ENCODE measurements at regions not wholly inside any gene's neighbourhood (a gene's known extent, or its start where the extent isn't known, plus 50 kb on each side); places are given as distances from the start of the nearest gene placed in this dataset.

DNA sequence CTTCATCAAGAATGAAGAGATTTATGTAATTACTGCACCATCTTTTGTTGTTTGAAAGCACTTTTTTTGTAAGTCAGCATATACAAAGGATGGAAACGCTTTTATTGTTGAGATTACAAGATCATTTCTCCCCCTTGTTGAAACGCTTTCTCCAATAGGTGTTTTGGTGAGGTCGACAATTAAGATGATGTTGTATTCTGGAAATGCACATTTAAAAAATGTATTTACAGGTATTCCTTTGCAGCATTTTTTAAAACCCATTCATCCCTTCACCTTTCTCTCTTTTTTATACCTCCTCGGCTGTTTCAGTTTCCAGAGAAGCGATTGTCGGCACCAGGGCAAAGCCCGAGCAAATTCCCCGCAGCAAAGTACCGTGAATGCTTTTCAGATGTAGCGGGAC, 499.9 kb downstream of the VRK1 start:
- TF ChIP-seq POLR2A (IDR thresholded peaks at IDR 0.05) (no peak), POLR2AphosphoS5 (IDR thresholded peaks at IDR 0.05) (no peak)
- TF ChIP-seq, protein P1, sequence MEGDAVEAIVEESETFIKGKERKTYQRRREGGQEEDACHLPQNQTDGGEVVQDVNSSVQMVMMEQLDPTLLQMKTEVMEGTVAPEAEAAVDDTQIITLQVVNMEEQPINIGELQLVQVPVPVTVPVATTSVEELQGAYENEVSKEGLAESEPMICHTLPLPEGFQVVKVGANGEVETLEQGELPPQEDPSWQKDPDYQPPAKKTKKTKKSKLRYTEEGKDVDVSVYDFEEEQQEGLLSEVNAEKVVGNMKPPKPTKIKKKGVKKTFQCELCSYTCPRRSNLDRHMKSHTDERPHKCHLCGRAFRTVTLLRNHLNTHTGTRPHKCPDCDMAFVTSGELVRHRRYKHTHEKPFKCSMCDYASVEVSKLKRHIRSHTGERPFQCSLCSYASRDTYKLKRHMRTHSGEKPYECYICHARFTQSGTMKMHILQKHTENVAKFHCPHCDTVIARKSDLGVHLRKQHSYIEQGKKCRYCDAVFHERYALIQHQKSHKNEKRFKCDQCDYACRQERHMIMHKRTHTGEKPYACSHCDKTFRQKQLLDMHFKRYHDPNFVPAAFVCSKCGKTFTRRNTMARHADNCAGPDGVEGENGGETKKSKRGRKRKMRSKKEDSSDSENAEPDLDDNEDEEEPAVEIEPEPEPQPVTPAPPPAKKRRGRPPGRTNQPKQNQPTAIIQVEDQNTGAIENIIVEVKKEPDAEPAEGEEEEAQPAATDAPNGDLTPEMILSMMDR (IDR thresholded peaks at IDR 0.05), result no peak
- Histone ChIP-seq H3K4me3 (no peak overlapping the region), H3K27me3 (peaks cover 0 to 32% of the 10 kb centered on the region in 2 donors), H3K36me3 (no peaks in the 10 kb centered on the region), H3K9me3 (no peaks in the 10 kb centered on the region), H3K27ac (no peak overlapping the region), H3K4me1 (no peaks in the 10 kb centered on the region)
- intact Hi-C loops (cut with DNase I; ENCODE audit: low total_unique reads), result no loop called here
- no peak for DNase-seq (ENCODE audit: low spot score in 2 of 2)

DNA sequence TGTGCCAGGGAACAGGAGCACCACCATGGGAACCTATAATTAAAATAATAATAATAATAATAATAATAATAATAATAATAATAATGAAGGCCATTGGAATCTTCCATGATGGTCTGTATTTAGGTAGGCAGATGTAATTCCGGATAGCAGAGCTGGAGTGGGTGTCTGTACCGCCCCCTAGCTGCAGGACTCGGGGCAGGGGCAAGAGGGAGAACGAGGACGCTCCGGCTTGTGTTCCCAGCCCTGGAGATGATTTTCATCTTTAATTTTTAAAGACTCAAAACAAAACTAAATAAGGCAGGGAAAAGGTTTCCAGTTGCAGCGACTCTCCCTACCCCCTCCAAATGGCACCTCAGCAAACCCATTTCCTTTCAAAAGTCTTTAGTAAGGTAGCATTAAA, 501.1 kb downstream of the VRK1 start:
- peaks cover 0 to 32% of the 10 kb centered on the region in 2 donors for H3K27me3 ChIP-seq
- H3K4me1 ChIP-seq, result no peaks in the 10 kb centered on the region
- no peaks in the 10 kb centered on the region for H3K36me3 ChIP-seq
- H3K27ac ChIP-seq, result no peak overlapping the region
- intact Hi-C loops (cut with DNase I; ENCODE audit: low total_unique reads), result no loop called here
- DNase-seq (ENCODE audit: low spot score in 2 of 2), result no peak
- H3K4me3 ChIP-seq, result no peak overlapping the region
- TF ChIP-seq, protein P1 (IDR thresholded peaks at IDR 0.05), result no peak
- TF ChIP-seq POLR2A (IDR thresholded peaks at IDR 0.05), result no peak
- no peak for TF ChIP-seq POLR2AphosphoS5 (IDR thresholded peaks at IDR 0.05)
- H3K9me3 ChIP-seq, result no peaks in the 10 kb centered on the region

DNA sequence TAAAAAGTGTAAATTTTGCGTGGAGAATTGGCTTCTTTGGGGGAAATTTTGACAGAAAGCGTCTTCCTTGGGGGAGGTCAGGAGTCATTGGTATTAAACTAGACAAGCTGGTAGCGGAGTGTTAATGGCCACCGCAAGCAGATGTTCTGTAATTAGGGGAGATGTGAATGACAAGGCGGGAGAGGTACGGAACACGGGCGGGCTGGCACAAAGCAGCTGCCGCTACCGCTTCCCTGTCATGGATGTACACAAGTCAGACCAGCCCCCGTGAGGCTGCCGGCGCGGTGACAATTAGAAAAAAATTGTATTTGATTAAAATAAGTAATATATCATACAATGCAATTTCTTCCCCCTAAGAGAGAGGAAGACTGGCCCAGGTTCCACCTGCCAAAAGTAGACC, 501.6 kb downstream of the VRK1 start:
- no peak for DNase-seq (ENCODE audit: low spot score in 2 of 2)
- no peaks in the 10 kb centered on the region for H3K9me3 ChIP-seq
- intact Hi-C loops (cut with DNase I; ENCODE audit: low total_unique reads), result no loop called here
- H3K27me3 ChIP-seq, result peaks cover 0 to 32% of the 10 kb centered on the region in 2 donors
- no peaks in the 10 kb centered on the region for H3K4me1 ChIP-seq
- no peak overlapping the region for H3K27ac ChIP-seq
- H3K4me3 ChIP-seq, result no peak overlapping the region
- TF ChIP-seq, protein P1 (IDR thresholded peaks at IDR 0.05), result no peak
- no peak for TF ChIP-seq POLR2AphosphoS5 (IDR thresholded peaks at IDR 0.05)
- TF ChIP-seq POLR2A (IDR thresholded peaks at IDR 0.05), result no peak
- H3K36me3 ChIP-seq, result no peaks in the 10 kb centered on the region

DNA sequence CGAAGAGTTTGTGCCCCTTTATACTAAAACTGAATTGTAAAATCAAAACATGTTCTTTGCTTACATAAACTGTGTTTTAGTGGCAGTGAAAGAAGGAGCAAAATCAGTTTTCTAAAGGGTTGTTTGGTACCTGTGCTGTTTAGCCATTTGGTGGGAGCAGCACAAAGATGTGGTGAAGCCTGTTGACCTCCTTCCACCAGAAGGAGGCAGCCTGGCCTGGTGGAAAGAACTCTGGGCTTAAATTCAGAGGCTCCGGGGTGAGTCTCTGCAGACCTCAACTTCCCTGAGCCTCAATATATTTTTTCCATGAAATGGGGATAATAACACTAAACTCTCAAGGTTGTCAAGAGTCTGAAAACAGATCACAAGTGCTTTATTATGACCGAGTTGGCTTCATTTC, 502.5 kb downstream of the VRK1 start:
- intact Hi-C loops (cut with DNase I; ENCODE audit: low total_unique reads), result no loop called here
- Histone ChIP-seq H3K9me3 (no peaks in the 10 kb centered on the region), H3K27ac (no peak overlapping the region), H3K4me3 (no peak overlapping the region), H3K4me1 (no peaks in the 10 kb centered on the region), H3K27me3 (peaks cover 0 to 32% of the 10 kb centered on the region in 2 donors), H3K36me3 (no peaks in the 10 kb centered on the region)
- no peak for DNase-seq (ENCODE audit: low spot score in 2 of 2)
- no peak for TF ChIP-seq POLR2A (IDR thresholded peaks at IDR 0.05)
- TF ChIP-seq, protein P1 (IDR thresholded peaks at IDR 0.05), result no peak
- no peak for TF ChIP-seq POLR2AphosphoS5 (IDR thresholded peaks at IDR 0.05)

DNA sequence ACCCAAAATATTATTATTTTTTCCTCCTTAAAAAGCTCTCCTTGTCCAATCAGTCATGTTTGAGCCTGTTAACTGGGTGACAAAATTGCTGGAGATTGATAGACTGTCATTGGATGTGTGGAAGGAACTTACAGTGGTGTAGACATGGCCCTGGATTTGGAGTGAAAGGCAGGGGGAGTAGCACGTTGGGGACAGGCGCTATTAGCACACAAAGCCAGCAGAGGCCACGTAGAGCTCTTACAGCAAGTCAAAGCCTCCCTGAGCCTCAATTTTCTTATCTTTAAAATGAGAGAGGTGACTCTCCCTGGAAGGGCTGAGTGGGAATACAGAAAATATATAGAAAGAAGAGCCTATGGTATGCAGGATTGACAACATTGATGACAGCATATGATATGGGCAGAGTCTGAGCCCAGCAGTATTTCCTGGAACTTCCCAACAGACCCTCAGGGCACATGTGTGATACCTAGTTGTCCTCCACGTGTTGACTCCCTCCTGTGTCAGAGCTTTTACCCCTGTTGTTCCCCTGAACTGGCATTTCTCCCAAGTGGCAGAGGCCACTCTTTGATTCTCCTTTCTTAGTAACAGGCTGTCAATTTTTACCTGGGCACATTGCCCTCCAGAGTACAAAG, 504.9 kb downstream of the VRK1 start:
- H3K4me3 ChIP-seq, result no peak overlapping the region
- DNase-seq (ENCODE audit: low spot score in 2 of 2), result no peak
- TF ChIP-seq POLR2A (IDR thresholded peaks at IDR 0.05), result no peak
- TF ChIP-seq POLR2AphosphoS5 (IDR thresholded peaks at IDR 0.05), result no peak
- TF ChIP-seq, protein P1 (IDR thresholded peaks at IDR 0.05), result no peak
- H3K36me3 ChIP-seq, result no peaks in the 10 kb centered on the region
- no peaks in the 10 kb centered on the region for H3K9me3 ChIP-seq
- intact Hi-C loops (cut with DNase I; ENCODE audit: low total_unique reads), result no loop called here
- H3K27me3 ChIP-seq, result peaks cover 0 to 25% of the 10 kb centered on the region in 2 donors
- H3K4me1 ChIP-seq, result no peaks in the 10 kb centered on the region
- no peak overlapping the region for H3K27ac ChIP-seq

All from breast epithelium (tissue), 4 donors.